DOHH2 (cell line): ENCODE measurements at regions not wholly inside any gene's neighbourhood (a gene's known extent, or its start where the extent isn't known, plus 50 kb on each side); places are given as distances from the start of the nearest gene placed in this dataset.

Source experiments
- CTCF ChIP-seq: fragments of 200-600 bp; sonication (generic); IDR thresholded peaks from one replicate; pipeline ENCODE4 v1.5.1; 2014; ENCODE audit warnings: antibody characterized with exemption, mild to moderate bottlenecking, low read depth, low read length; ENCODE audit not compliant: poor library complexity, severe bottlenecking
- EZH2phosphoT487 ChIP-seq: fragments of 200-600 bp; sonication (generic); IDR thresholded peaks from 2 replicates; pipeline ENCODE4 v1.6.1; 2017; ENCODE audit warnings: borderline replicate concordance, mild to moderate bottlenecking, antibody characterized with exemption, low read length, moderate library complexity, mixed read lengths

DNA sequence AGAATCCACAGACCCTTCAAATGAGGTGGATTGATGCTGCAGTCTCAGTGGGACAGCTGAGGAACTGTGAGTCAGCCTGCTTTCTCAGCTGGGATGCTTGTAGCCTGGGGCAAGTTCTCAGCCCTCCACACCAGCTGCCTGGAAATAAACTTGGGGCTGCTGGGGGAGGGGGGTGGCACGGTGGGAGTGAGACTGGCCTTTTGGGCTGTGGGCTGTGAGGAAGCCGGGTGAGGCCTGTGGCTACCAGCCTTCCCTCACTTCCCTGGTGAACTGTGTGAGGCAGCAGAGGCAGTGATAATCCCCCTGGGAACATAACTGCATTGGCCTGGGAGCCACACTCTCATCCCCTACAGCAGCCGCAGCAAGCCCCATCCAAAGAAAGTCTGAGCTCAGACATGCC, 114.5 kb upstream of the GUCY1A1 start:
- TF ChIP-seq CTCF (no peak), EZH2phosphoT487 (no peak)
